ENCODE measurements at regions not wholly inside any gene's neighbourhood (a gene's known extent, or its start where the extent isn't known, plus 50 kb on each side); places are given as distances from the start of the nearest gene placed in this dataset.

DNA sequence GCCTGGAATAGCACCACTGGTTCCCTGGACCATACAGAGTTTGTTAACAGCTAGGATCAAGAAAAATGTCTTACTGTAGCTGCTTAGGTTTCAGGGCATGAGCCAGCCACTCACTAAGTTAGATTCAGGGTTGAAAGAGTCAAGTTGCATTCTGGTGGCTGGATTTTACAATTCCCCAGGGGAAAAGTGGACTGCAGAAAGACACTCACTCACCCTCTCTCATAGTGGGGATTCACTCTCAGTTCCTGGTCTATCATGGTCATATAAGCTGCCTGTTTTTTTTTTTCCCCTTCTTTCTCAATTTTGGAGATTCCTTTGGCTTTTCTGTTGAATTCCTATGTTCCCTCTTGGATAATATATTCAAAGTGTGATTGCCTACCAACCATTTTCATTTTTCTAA is 744.2 kb upstream of the GRIA3 start:
- no peak for DNase-seq

GRCh38 chrX:122440832-122441231 is 743.2 kb upstream of the GRIA3 start:
- DNase-seq: no peak

- DNase-seq: no peak
These were observed 742.6 kb upstream of the GRIA3 start for GRCh38 chrX:122441451-122441850.

- no peak for DNase-seq
These were observed 738.6 kb upstream of the GRIA3 start for GRCh38 chrX:122445466-122445865.

GRCh38 chrX:122464341-122464740 is 719.7 kb upstream of the GRIA3 start:
- no peak for DNase-seq

DNA sequence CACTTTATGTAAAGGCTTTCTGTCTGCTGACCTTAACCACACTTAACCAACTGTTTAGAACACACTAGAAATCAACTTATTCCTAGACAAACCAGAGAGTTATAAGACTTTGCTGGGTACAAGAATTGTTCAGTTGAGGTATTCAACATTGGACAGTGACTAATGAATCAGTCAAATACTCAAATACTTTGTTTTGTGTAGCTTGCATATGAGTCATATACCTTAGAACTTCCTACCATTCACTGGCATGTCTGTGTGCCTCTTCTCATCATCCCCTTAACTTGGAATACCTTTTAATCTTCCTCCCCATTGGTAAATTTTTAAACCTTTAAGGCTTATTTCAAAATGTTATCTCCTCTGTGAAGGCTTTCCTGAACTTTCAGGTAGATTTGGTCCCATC is 708.8 kb upstream of the GRIA3 start:
- DNase-seq: no peak

DNA sequence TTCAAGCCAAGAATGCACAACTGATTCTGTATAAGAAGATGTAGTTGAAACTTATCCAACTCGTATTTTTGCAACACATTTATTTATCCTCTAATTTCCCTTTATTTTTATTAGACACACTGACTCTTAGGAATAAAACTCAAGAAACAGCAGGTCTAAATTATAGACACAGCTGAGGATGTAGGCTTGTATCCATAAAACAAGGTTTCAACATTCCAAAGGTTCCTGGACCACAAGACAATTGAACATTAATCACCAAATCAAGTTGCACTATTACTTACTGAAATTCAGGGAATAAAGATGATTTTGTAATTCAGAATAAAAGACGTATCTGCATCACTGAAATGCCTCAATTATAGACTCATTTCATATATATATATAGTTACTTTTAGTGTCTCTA is 683.5 kb upstream of the GRIA3 start:
- no peak for DNase-seq

DNA sequence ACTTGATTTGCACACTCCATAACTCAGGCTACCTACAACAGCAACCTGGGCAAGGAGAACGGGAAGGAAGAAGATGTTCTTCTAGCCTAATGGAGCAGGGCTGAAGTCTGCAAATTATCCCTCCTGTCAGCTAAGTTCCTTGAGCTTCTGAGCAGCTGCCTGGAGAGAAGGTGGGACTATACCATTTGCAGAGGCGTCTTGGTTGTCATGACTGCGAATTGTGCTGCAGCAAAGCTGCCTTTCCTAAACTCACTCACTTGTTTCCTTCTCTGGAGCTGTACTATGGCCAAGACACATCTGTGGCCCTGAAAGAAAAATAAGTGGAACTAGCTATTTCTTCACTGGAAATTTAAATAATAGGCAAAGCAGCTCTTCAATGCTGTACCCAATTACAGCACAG is 682.4 kb upstream of the GRIA3 start:
- DNase-seq: no peak

- no peak for DNase-seq
These were observed 680.1 kb upstream of the GRIA3 start for GRCh38 chrX:122504026-122504425.

DNA sequence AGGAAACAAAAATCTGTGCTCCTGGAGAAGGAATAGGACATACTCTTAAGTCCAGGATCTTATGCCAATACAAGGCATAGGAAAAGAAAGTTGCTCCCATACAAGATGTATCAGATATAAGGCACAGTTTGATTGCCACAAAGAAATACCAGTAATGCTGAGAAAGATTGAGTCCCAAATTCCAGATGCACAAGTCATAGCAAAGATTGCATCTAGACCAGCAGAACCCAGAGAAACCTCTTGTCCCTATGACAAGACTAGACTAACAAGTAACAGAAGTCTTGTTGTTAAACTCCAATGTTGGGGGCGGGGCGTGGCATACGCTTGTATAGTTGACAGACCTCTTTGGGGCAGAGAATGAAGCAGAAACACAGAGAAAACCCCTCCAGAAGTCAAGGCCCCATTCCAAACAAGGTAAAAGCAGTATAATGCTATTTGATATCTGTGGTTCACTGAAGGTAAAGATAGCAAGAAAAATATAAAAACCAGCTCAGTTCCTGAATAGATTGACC is 671.5 kb upstream of the GRIA3 start:
- DNase-seq: no peak

DNA sequence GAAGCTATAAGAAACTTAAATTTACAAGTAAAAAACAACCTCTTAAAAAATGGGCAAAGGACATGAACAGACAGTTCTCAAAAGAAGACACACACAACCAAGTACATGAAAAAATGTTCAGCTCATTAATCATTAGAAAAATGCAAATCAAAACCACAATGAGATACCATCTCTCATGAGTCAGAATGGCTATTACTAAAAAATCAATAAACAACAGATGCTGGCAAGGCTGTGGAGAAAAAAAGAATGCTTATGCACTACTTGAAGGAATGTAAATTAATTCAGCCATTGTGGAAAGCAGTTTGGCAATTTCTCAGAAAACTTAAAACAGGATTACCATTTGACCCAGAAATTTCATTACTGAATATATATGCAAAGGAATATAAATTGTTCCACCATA is 666.3 kb upstream of the GRIA3 start:
- no peak for DNase-seq

GRCh38 chrX:122545778-122546177 is 638.3 kb upstream of the GRIA3 start:
- DNase-seq: no peak

GRCh38 chrX:122546269-122546668 is 637.8 kb upstream of the GRIA3 start:
- DNase-seq: no peak

GRCh38 chrX:122552286-122552800 is 631.7 kb upstream of the GRIA3 start:
- no peak for DNase-seq

- DNase-seq: no peak
These were observed 628.2 kb upstream of the GRIA3 start for GRCh38 chrX:122555925-122556324.

GRCh38 chrX:122565952-122566351 is 618.1 kb upstream of the GRIA3 start:
- DNase-seq: peak; percentile 5 to 25

DNA sequence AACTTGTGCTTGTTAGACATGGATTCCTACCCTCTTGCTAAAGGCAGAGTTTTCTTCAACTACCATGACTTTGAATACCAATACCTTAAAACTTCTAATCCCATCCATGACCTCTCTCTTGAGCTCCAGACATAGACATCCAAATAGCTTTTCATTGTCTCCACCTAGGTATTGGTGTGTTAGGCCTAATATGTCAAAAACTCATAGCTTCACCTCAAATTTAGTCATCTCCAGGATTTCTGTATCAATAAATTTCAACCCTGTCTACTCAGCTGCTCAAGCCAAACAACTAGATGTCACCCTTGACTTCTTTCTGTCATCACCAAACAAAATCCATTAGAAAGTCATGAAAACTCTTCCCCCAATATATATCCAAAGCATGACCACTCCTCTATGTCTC is 617.7 kb upstream of the GRIA3 start:
- no peak for DNase-seq

GRCh38 chrX:122567911-122568310 is 616.2 kb upstream of the GRIA3 start:
- no peak for DNase-seq

DNA sequence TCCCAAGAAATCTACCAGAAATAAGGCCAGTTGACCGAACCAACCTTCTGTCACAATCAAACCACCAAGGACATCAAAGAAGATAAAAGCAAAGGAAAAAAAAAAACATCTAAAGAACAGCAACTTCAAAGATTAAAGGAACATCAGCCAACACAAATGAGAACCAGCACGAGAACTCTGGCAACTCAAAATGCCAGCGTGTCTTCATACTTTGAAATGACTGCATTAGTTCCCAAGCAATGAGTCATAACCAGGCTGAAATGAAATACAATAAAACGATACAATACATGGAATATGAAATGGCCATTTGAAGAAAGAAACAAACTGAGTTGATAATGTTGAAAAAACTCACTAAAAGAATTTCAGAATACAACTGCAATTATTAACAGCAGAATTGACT is 611.6 kb upstream of the GRIA3 start:
- no peak for DNase-seq

GRCh38 chrX:122579036-122579435 is 605.0 kb upstream of the GRIA3 start:
- no peak for DNase-seq

DNA sequence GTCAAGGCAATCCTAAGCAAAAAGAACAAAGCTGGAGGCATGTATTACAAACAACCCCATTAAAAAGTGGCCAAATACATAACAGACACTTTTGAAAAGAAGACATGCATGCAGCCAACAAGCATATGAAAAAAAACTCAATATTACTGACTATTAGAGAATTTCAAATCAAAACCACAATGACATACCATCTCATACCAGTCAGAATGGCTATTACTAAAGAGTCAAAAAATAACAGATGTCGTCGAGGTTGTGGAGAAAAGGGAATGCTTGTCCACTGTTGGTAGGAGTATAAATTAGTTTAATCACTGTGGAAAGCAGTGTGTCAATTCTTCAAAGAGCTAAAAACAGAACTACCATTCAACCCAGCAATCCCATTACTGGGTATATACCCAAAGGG is 604.6 kb upstream of the GRIA3 start:
- DNase-seq: no peak

GRCh38 chrX:122582280-122582974 is 601.7 kb upstream of the GRIA3 start:
- no peak for DNase-seq

DNA sequence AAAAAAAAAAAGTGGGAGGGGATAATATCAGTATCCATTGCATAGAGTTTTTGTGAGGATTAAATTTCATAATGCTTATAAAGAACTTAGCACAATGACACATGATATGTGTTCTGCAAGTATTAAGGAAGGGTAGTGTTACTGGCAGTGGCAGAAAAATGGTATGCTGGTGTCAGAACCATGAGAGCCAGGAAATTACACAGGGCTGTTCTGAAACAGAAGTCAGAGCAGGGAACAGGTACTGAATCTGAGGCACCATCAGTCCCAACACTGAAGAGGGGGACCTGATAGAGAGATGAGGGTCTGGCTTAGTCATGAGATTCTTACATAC is 601.1 kb upstream of the GRIA3 start:
- no peak for DNase-seq

- no peak for DNase-seq
These were observed 600.5 kb upstream of the GRIA3 start for GRCh38 chrX:122583551-122583950.

- no peak for DNase-seq
These were observed 599.1 kb upstream of the GRIA3 start for GRCh38 chrX:122584981-122585380.
